ENCODE measurements at regions not wholly inside any gene's neighbourhood (a gene's known extent, or its start where the extent isn't known, plus 50 kb on each side); places are given as distances from the start of the nearest gene placed in this dataset.

- TF ChIP-seq CTCF (IDR thresholded peaks at IDR 0.05; ENCODE audit: low read depth, low read length), result no peak
- no peak overlapping the region for H3K4me3 ChIP-seq (ENCODE audit: low read depth, low read length)
These were observed 57.8 kb upstream of the SDK1 start for GRCh38 chr7:3243256-3243655.

- no peak overlapping the region for H3K4me3 ChIP-seq (ENCODE audit: low read depth, low read length)
- no peak for TF ChIP-seq CTCF (IDR thresholded peaks at IDR 0.05; ENCODE audit: low read depth, low read length)
These were observed 57.4 kb upstream of the SDK1 start for GRCh38 chr7:3243680-3244079.

DNA sequence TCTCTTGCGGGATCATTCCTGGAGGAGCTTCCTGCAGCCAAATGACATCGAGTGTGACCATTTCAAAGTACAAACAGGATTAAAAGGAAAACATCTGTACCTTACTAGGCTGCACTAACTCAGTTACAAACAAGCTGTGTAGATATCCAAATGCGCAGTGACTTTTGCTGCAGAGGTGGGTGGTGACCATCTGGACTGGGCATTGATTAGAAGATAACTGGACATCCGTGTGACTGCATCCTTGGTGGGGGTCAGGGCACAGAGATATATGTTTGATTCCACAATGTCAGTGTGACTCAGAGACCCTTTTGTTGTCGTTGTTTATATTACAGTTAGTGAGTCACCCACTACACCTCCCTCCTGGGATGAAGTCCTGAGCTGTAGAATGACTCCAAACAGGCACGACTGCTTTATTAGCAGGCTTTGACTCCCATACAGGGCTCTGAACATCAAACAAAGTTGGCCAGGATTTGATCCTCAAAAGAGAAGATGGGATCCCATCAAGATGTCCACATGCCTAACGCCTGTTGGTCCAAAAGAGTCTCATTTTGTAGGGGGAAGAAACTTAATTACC, 56.7 kb upstream of the SDK1 start:
- no peak for TF ChIP-seq CTCF (IDR thresholded peaks at IDR 0.05; ENCODE audit: low read depth, low read length)
- no peak overlapping the region for H3K4me3 ChIP-seq (ENCODE audit: low read depth, low read length)

DNA sequence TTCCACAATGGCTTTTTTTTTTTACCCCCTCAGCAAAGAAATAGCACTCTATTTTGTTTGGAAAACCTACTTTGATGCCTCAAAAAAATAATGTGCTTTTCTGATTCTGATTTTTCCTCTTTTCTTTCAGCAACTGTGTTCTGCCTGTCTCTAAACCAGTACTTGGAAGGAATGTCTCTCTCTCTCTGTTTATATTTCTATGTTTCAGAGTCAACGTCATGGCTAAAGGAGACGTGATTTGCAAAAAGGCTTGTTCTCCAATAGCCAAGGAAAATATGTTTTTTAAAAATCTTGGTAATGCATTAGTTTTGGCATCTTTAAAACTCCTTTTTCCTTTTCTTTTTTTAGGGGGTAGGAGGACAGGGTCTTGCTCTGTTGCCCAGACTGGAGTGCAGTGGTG, 56.0 kb upstream of the SDK1 start:
- TF ChIP-seq CTCF (IDR thresholded peaks at IDR 0.05; ENCODE audit: low read depth, low read length), result no peak
- H3K4me3 ChIP-seq (ENCODE audit: low read depth, low read length), result no peak overlapping the region

DNA sequence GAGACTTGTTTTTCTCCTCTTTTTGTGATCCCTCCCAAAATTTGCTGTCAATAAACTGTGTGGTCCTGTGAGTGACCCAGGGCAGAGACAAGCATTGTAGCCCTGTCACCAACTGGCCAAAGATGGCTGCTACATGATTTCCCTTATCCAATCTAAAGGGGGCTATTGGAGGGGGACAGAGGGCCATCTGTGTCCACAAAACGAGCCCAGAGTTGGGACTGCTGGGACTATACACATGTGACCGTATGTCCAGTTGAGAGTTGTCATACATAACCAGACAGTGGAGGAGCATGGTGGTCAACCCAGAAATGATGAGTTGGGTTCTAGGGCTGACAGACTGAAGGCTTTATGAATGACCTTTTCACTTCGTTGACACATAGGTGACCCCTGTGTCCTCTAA, 55.3 kb upstream of the SDK1 start:
- H3K4me3 ChIP-seq (ENCODE audit: low read depth, low read length), result no peak overlapping the region
- TF ChIP-seq CTCF (IDR thresholded peaks at IDR 0.05; ENCODE audit: low read depth, low read length), result no peak

DNA sequence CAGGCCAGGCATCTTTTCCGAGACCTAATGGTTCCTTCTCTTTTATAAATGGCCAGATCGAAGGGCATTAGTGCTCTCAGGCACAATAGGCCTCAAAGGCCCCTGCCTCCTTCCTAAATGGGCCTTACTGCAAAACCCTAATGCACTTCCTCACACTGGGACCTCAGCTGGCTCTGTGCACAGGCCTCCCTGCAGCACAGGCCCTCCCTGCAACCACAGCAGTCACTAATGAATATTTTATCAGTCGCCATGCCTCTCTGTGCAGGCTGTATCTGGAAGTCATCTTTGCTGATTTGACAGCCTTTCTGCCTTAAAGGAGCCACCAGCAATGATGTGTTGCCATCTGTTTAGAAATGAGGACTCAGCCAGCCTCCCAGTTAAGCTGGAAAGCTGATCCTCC, 54.9 kb upstream of the SDK1 start:
- TF ChIP-seq CTCF (IDR thresholded peaks at IDR 0.05; ENCODE audit: low read depth, low read length), result no peak
- H3K4me3 ChIP-seq (ENCODE audit: low read depth, low read length), result no peak overlapping the region

GRCh38 chr7:3246651-3247050, 54.4 kb upstream of the SDK1 start:
- TF ChIP-seq CTCF (IDR thresholded peaks at IDR 0.05; ENCODE audit: low read depth, low read length), result no peak
- no peak overlapping the region for H3K4me3 ChIP-seq (ENCODE audit: low read depth, low read length)
